Natural killer cell (primary cell): ENCODE measurements at regions not wholly inside any gene's neighbourhood (a gene's known extent, or its start where the extent isn't known, plus 50 kb on each side); places are given as distances from the start of the nearest gene placed in this dataset.

Source experiments
- ATAC-seq, 3 donors: fragments of 150-1000 bp in 2 of 3; fragments of 200-7000 bp in 1 of 3; cut with Tn5 transposase; 1 replicate in 1 of 3; 2 replicates in 2 of 3; pipeline ENCODE4 v1.10.0; 2021; ENCODE audit warnings: mild to moderate bottlenecking in 2 of 3, moderate library complexity in 2 of 3
- DNase-seq, 2 donors: peaks; one replicate each; pipeline versions ENCODE4 v3.0.0 to v3.0.0-alpha.2; 2013 to 2021; ENCODE audit warnings: mixed read lengths in 1 of 2
- H3K27ac ChIP-seq: one replicate; pipeline ENCODE4 v1.5.1; 2013; ENCODE audit warnings: mild to moderate bottlenecking, low read length
- H3K27me3 ChIP-seq: one replicate; pipeline ENCODE4 v1.6.1; 2013; ENCODE audit warnings: low read length; ENCODE audit not compliant: control insufficient read depth, insufficient read depth
- H3K36me3 ChIP-seq: one replicate; pipeline ENCODE4 v1.6.1; 2013; ENCODE audit warnings: low read length; ENCODE audit not compliant: control insufficient read depth, insufficient read depth
- H3K4me1 ChIP-seq: one replicate; pipeline ENCODE4 v1.6.1; 2013; ENCODE audit warnings: low read length; ENCODE audit not compliant: control insufficient read depth, insufficient read depth
- H3K4me3 ChIP-seq: one replicate; pipeline ENCODE4 v1.5.1; 2013; ENCODE audit warnings: low read length
- H3K9me3 ChIP-seq: one replicate; pipeline ENCODE4 v1.6.1; 2013; ENCODE audit warnings: low read length; ENCODE audit not compliant: control insufficient read depth, insufficient read depth
- H3K27ac Mint-ChIP-seq, 2 donors: one replicate each; pipeline ENCODE4 v1.8.0; 2022; ENCODE audit warnings: mild to moderate bottlenecking in 2 of 2, mixed read lengths in 2 of 2, moderate library complexity in 1 of 2
- H3K27me3 Mint-ChIP-seq, 2 donors: one replicate each; pipeline ENCODE4 v1.8.0; 2022; ENCODE audit warnings: low read depth in 2 of 2, mixed read lengths in 2 of 2
- H3K36me3 Mint-ChIP-seq: one replicate; pipeline ENCODE4 v1.8.0; 2022; ENCODE audit warnings: mixed read lengths
- H3K4me1 Mint-ChIP-seq, 2 donors: one replicate each; pipeline ENCODE4 v1.8.0; 2022; ENCODE audit warnings: mixed read lengths in 2 of 2
- H3K4me3 Mint-ChIP-seq: one replicate; pipeline ENCODE4 v1.8.0; 2022; ENCODE audit warnings: mild to moderate bottlenecking, moderate library complexity, mixed read lengths
- H3K9me3 Mint-ChIP-seq, 2 donors: one replicate each; pipeline ENCODE4 v1.8.0; 2022; ENCODE audit warnings: mixed read lengths in 2 of 2
- CTCF ChIP-seq: fragments of 200-600 bp; IDR thresholded peaks from one replicate; pipeline ENCODE4 v1.8.0; 2022; ENCODE audit warnings: antibody characterized with exemption
- WGBS: methylation state at CpG from one replicate; pipeline ENCODE4 v1.1.7; 2013; ENCODE audit warnings: missing lambda C conversion rate; ENCODE audit not compliant: insufficient coverage; 5-methylcytosine and 5-hydroxymethylcytosine counted together
- intact Hi-C: fragments of 100-400 bp; cut with micrococcal nuclease; formaldehyde crosslinking; loops from one replicate; pipeline ENCODE4 v1.14.2; 2022

- H3K4me1 ChIP-seq, result peaks cover 26% of the 10 kb centered on the region
- peaks cover 44 to 47% of the 10 kb centered on the region in 2 donors for H3K4me1 Mint-ChIP-seq
- TF ChIP-seq CTCF, result no peak
- 91% methylated on average over 10 of the region's 10 CpGs for WGBS
- intact Hi-C loops, result no loop called here
- H3K4me3 ChIP-seq, result no peak overlapping the region
- DNase-seq, result no peak
- no peaks in the 10 kb centered on the region for H3K9me3 Mint-ChIP-seq
- H3K4me3 Mint-ChIP-seq, result no peak overlapping the region
- no peaks in the 10 kb centered on the region for H3K36me3 ChIP-seq
- no peak overlapping the region for H3K27ac ChIP-seq
- no peaks in the 10 kb centered on the region for H3K36me3 Mint-ChIP-seq
- H3K27me3 Mint-ChIP-seq, result peaks cover 0 to 5% of the 10 kb centered on the region in 2 donors
- H3K27me3 ChIP-seq, result no peaks in the 10 kb centered on the region
- no peaks in the 10 kb centered on the region for H3K9me3 ChIP-seq
- no peak overlapping the region for H3K27ac Mint-ChIP-seq
- ATAC-seq, result no peak
These were observed 331.2 kb downstream of the QKI start for GRCh38 chr6:163745536-163746400.

GRCh38 chr6:163744256-163744925 lies 329.9 kb downstream of the QKI start:
- peaks cover 13% of the 10 kb centered on the region for H3K4me1 ChIP-seq
- H3K4me3 Mint-ChIP-seq, result no peak overlapping the region
- no peak overlapping the region for H3K4me3 ChIP-seq
- H3K9me3 ChIP-seq, result no peaks in the 10 kb centered on the region
- WGBS, result 94% methylated on average over 16 of the region's 19 CpGs
- no peaks in the 10 kb centered on the region for H3K36me3 Mint-ChIP-seq
- no peak for TF ChIP-seq CTCF
- peaks cover 0 to 5% of the 10 kb centered on the region in 2 donors for H3K27me3 Mint-ChIP-seq
- H3K36me3 ChIP-seq, result no peaks in the 10 kb centered on the region
- DNase-seq (no peak), ATAC-seq (no peak)
- no peaks in the 10 kb centered on the region for H3K9me3 Mint-ChIP-seq
- no peaks in the 10 kb centered on the region for H3K27me3 ChIP-seq
- no peak overlapping the region for H3K27ac Mint-ChIP-seq
- peaks cover 30 to 33% of the 10 kb centered on the region in 2 donors for H3K4me1 Mint-ChIP-seq
- intact Hi-C loops, result no loop called here
- H3K27ac ChIP-seq, result no peak overlapping the region

- Mint-ChIP-seq H3K36me3 (no peaks in the 10 kb centered on the region), H3K9me3 (no peaks in the 10 kb centered on the region)
- H3K9me3 ChIP-seq, result no peaks in the 10 kb centered on the region
These were observed 329.3 kb downstream of the QKI start for GRCh38 chr6:163743796-163744195.

More at GRCh38 chr6:163743796-163744195, 329.3 kb downstream of the QKI start:
- Mint-ChIP-seq H3K27me3 (peaks cover 0 to 5% of the 10 kb centered on the region in 2 donors), H3K27ac (no peak overlapping the region), H3K4me1 (peaks cover 27 to 31% of the 10 kb centered on the region in 2 donors), H3K4me3 (no peak overlapping the region)
- intact Hi-C loops, result no loop called here
- no peak overlapping the region for H3K27ac ChIP-seq
- no peaks in the 10 kb centered on the region for H3K27me3 ChIP-seq
- 73% methylated on average over 4 of the region's 4 CpGs for WGBS
- DNase-seq (no peak), ATAC-seq (no peak)
- no peaks in the 10 kb centered on the region for H3K36me3 ChIP-seq
- no peak overlapping the region for H3K4me3 ChIP-seq
- peaks cover 7% of the 10 kb centered on the region for H3K4me1 ChIP-seq
- TF ChIP-seq CTCF, result no peak
